ENCODE measurements at regions not wholly inside any gene's neighbourhood (a gene's known extent, or its start where the extent isn't known, plus 50 kb on each side); places are given as distances from the start of the nearest gene placed in this dataset.

GRCh38 chr1:208923946-208924720, 659.4 kb upstream of the CAMK1G start:
- no peak for DNase-seq

DNA sequence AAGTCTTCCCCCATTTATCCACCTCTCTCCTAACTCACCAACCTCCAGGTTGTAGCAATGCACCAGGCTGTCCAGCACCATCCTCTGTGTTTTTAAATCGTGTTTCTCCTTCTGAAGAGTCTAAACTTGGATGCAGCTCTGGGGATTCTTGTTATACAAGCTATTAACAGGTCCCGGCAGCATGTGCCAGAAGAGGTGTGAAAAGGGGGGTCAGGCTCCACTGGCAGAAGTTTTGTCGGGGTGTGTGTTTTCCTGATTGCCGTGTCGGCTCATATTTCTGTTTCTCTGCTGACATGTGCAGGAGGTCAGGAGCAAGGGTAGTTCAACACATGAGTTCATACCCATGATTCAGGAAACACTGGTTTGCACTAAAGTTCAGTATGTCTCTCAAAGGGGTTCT, 658.6 kb upstream of the CAMK1G start:
- no peak for DNase-seq

DNA sequence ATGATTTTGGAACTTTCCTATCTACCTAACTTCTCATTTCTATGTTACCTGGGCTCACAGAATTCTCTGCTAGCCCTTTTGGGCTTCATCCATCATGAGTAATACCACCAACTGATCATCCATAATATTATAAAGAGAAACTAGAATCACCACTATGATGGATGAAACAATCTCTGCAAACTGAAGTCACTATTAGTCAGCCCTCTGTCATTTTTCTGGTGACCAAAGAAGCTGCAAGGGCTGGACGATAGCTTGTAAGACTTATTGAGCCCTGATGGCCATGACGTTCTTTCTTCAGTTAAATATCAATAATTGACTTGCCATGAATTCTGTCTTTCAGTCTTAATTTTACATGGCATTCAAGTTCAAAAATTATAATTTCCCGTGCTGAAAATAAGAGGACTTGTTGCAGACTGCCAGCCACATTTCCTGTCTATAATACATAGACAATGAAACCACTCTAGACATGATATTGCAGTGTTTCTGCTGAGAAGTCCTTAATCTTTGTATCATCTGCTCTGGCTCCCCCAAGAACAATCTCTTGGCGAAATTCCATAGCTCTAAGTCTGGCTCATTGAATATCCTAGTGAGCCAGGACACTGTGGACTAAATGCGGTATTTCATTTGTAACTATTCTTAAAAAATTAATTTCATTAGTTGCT, 655.0 kb upstream of the CAMK1G start:
- DNase-seq: no peak

DNA sequence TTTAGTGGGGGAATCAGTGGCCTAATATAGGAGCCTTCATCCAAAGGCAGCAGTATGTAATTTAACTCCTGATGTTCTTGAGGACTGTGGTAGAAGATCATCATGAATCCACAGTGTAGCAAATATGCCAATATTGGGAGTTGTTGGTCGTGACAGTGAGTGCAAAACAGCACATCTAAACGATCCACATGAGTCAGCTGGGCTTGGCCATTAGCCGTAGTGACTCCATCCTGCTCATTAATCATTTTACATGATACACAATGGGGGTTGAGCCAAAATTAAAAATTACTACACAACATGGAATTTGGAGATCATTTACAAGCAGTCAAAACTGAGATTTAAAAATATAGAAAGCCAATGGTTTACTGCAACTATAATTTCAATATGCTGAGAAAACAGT, 653.9 kb upstream of the CAMK1G start:
- no peak for DNase-seq

DNA sequence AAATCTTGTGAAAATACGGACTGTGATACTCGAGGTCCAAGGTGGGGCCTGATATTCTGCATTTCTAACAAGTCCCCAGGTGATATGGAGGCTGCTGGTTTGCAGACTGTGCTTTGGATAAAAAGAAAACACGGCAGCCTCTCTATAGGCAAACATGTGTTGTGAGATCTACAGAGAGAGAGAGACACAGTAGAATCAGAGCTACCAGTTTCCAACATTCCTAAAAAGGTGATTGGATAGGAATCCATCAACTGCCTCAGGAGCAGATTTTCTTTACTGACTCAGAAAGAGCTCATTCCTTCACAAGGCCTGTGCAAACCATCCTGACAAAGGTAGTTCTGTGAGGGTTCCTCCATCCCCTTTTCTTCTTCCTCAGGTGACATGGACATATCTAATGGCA, 651.6 kb upstream of the CAMK1G start:
- no peak for DNase-seq

DNA sequence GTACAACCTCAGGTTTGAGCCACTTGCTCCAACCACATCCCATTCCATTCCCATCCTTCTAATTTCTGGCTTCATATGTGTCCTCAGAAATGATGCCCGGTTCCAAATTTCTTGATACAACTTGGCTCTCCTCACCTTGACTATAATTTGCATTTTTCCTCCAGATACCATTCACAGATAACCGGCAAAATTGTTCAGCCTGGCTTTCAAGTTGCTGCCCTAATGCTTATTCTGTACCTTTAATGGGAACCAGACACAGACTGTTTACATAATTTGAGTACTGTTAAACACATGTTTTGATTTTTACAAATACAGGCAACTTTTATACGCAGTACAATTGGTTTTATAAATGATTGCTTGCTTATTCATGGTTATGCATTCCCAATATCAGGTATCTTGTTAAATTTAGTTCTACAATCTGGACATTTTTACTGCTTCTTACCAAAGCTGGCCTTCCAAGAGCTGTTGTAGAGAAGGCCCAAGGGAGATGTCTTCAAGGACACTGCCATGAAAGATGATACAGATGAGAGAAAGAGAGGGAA, 649.5 kb upstream of the CAMK1G start:
- no peak for DNase-seq

GRCh38 chr1:208934933-208935332, 648.6 kb upstream of the CAMK1G start:
- no peak for DNase-seq

DNA sequence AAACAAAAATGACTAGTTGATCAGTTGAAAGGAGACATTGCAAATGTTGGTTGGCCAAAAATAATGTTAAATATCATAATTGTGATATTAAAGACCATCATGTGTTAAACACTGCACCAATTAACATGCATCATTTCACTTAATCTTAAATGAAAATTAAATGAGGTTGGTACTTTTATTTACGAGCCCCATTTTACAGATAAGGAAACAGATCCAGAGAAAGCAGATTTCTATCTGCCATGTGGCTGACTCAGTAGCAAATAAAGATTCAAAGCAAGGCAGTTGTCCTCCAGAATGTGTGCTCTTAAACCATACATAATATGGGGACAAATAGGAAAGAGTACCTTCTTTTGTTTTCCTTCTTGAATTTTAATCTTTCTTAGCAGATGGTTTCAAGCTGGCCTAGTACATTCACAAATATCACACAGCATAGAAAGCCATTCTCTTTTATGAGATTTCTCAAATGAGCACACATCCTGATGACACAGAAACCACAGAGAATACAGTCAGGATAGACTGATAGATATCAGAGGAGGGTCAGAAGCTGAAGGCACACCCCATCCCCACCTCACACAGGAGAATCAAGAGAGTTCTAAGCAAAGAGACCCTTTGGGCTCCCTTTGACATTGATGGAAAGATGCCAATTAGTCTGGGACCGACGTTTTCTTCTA, 647.9 kb upstream of the CAMK1G start:
- DNase-seq: no peak

GRCh38 chr1:208939537-208940085, 643.9 kb upstream of the CAMK1G start:
- DNase-seq: no peak

DNA sequence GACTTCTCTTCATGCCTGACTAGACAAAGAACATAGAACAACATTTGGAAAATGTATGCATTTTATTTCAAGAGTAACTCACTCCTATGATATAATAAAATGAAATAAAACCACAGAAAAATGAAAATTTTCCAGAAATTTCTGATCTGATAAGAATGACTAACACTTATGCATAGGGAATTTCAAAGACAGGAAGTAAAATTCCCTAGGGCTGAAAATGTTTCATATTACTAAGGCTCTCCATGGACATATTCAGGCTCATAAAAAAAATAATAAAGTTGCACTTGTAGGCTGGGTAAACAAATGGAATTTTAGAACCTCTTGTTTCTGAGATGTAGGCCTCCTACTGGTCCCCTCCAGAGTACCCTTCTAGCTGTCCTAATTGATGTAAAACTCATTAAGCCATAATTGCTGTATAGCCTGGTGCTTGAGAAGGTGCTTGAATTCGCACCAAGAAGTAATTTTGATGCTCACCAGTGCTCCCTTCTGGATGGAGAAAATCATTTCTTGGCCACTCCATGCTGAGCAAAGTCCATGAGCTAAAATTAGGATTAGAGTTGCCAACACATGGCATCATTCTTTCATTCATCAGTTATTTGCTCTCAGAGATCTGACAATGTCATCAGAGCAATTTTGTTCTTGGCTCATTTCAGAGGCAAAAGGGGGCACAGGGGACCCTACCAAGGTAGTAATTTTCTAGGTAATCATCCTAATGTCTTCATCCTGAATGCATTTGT, 641.0 kb upstream of the CAMK1G start:
- DNase-seq: no peak

GRCh38 chr1:208943291-208943690, 640.2 kb upstream of the CAMK1G start:
- DNase-seq: no peak

- no peak for DNase-seq
Observed at GRCh38 chr1:208944981-208945451, 638.5 kb upstream of the CAMK1G start.

- no peak for DNase-seq
Observed at GRCh38 chr1:208950206-208950605, 633.3 kb upstream of the CAMK1G start.

DNA sequence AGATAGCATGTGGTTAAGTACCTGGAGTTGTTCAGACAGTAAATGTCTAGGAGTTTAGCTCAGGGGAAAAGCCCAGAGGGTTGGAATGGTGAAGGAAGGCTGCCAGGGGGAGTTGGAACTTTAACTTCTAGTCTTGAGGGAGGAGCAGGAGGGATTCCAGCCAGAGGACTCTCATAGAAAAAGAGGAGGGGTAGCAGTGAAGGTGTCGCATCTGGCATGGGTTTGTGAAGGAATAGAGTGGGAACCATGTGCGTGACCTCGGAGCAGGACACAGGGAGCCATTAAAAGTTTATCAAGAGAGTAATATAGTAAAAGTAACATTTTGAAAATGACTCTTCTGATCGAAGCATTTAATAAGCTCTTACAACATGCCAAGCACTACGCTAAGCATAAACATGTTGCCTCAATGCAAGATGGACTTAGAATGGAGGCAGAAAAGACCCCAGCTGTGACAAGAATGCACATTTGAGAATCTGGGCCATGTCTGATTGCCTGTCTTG, 632.4 kb upstream of the CAMK1G start:
- DNase-seq: no peak

DNA sequence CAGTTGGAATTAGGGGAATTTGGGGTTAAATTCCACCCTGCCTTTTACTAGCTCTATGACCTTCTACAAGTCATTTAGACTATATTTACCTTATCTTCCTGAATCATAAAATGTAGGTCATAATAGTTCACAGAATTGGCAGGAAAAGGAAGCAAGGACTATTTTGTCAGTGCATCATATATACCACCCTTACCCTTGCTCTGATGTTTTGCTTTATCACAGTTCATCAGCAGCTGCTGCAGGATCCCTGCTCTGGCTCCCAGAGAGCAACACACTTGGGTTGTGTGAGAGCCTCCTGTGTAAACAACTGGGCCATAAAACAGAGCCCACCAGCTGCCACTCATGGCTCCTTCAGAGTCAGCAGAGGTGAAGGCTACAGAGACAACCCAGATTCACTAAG, 631.6 kb upstream of the CAMK1G start:
- no peak for DNase-seq

DNA sequence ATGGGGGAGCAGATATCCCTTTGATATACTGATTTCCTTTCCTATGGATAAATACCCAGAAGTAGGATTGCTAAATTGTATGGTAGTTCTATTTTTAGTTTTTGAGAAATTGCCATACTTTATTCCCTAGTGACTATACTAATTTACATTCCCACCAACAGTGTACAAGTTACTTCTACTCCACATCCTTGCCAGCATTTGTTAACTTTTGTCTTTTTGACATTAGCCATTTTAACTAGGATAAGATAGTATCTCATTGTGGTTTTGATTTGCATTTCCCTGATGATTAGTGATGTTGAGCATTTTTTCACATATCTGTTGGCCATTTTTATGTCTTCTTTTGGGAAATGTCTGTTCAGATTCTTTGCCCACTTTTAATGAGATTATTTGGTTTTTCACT, 620.6 kb upstream of the CAMK1G start:
- DNase-seq: no peak

DNA sequence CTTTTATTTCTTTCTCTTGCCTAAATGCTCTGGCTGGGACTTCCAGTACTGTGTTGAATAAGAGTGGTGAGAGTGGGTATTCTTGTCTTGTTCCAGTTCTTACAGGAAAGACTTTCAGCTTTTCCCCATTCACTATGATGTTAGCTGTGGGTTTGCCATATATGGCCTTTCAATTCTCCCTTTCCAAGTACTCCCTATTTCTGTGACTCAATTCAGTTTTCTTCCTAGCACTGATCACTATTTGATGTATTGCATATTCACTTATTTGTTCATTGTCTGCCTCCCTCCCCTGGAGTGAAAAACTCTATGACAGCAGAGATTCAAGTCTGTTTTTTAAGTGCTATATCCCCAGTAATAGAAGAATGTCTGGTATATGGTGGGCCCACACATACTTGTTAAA, 618.2 kb upstream of the CAMK1G start:
- DNase-seq: no peak

- no peak for DNase-seq
Observed at GRCh38 chr1:208967334-208967733, 616.2 kb upstream of the CAMK1G start.

GRCh38 chr1:208974717-208975116, 608.8 kb upstream of the CAMK1G start:
- no peak for DNase-seq

- no peak for DNase-seq
Observed at GRCh38 chr1:208975456-208975855, 608.1 kb upstream of the CAMK1G start.

- DNase-seq: no peak
Observed at GRCh38 chr1:208977012-208977411, 606.5 kb upstream of the CAMK1G start.

DNA sequence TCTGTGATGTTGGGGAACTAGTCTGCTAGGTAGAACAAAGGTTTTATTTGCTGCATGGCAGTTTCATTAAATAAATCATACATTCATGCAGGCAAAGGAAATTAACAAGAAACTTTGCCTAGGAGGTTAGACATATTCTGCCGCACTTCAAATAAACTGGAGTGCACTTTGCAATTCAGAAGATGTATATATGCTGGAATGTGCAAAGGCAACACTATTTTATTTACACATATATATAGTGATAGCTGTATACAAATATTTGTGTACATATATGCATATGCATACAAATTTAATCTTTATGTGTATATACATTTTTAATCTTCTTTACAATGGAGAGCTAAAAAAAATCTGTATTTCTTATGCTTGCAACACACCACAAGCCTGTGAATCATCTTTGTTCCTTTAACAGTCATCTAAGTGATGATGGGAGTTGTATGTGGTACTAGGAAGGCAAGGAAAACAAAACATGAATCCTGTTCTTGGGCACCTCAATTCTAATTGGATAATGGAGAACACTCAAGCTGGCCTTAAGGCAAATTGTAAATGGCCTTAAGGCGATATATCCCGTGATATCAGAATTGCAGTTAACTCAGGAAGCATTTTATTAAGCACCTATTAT, 605.8 kb upstream of the CAMK1G start:
- DNase-seq: no peak
